ENCODE measurements at regions not wholly inside any gene's neighbourhood (a gene's known extent, or its start where the extent isn't known, plus 50 kb on each side); places are given as distances from the start of the nearest gene placed in this dataset.

DNA sequence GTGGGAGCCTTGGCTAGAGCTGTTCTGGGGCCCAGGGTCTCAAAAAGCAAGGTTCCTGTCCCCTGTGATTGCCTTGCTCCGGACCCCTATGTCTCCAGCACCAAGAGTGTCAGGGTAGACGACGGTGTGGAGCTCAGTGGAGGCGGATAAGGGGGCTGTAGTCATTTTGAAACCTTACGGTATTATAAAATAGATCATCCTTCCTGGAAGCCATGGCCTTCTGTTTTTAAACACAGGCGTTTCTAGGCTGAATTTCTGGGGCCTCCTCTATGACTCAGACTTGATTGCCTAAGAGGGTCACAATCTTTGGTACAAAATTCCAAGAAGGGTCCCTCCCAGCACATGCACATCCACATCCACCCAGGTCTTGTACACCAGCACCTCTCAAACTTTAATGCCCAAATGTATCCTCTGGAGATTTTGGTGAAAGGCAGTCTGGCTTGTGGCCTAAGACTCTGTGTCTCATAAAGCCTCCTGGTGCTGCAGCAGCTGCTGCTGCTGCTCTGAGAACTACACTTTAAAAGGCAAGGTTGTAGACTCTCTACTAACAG lies 70.5 kb upstream of the XCR1 start:
- WGBS, 2 donors = 71 to 87% methylated on average over 6 of the region's 6 CpGs
- no peaks in the 10 kb centered on the region for H3K36me3 ChIP-seq
- TF ChIP-seq, protein P1, sequence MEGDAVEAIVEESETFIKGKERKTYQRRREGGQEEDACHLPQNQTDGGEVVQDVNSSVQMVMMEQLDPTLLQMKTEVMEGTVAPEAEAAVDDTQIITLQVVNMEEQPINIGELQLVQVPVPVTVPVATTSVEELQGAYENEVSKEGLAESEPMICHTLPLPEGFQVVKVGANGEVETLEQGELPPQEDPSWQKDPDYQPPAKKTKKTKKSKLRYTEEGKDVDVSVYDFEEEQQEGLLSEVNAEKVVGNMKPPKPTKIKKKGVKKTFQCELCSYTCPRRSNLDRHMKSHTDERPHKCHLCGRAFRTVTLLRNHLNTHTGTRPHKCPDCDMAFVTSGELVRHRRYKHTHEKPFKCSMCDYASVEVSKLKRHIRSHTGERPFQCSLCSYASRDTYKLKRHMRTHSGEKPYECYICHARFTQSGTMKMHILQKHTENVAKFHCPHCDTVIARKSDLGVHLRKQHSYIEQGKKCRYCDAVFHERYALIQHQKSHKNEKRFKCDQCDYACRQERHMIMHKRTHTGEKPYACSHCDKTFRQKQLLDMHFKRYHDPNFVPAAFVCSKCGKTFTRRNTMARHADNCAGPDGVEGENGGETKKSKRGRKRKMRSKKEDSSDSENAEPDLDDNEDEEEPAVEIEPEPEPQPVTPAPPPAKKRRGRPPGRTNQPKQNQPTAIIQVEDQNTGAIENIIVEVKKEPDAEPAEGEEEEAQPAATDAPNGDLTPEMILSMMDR (IDR thresholded peaks at IDR 0.05) = no peak
- H3K4me1 ChIP-seq = peaks cover 0 to 88% (median 0%) of the 10 kb centered on the region in 9 donors
- peak; percentile 26 to 85 (median 66) for ATAC-seq
- intact Hi-C loops (cut with DNase I) = loop anchor here in 3 of 10 donors (5.0 to 10.0 kb wide), 3 partner anchors 107 to 277 kb away; partner anchors contain the start of genes CCR1 (in 2 of the 3) and CCR5 (in 1 of the 3)
- DNase-seq = no peak
- H3K9me3 ChIP-seq = peaks cover 0 to 5% (median 0%) of the 10 kb centered on the region in 11 donors
- peak overlapping the region; percentile 44 to 90 (median 70) for H3K27ac ChIP-seq
- no peaks in the 10 kb centered on the region for H3K27me3 ChIP-seq
- no peak overlapping the region for H3K4me3 ChIP-seq

GRCh38 chr3:46096781-46097180 lies 69.5 kb upstream of the XCR1 start:
- DNase-seq (no peak), ATAC-seq (no peak)
- Histone ChIP-seq H3K27me3 (no peaks in the 10 kb centered on the region), H3K36me3 (no peaks in the 10 kb centered on the region), H3K4me1 (peaks cover 0 to 94% (median 0%) of the 10 kb centered on the region in 9 donors), H3K27ac (peak overlapping the region in 6 of 10 donors; percentile 70 to 90 (median 78)), H3K4me3 (no peak overlapping the region), H3K9me3 (peaks cover 0 to 1% (median 0%) of the 10 kb centered on the region in 11 donors)
- 82 to 87% methylated on average over 5 of the region's 5 CpGs for WGBS, 2 donors
- intact Hi-C loops (cut with DNase I) = loop anchor here in 3 of 10 donors (5.0 to 10.0 kb wide), 3 partner anchors 108 to 278 kb away; partner anchors contain the start of genes CCR1 (in 2 of the 3) and CCR5 (in 1 of the 3)
- TF ChIP-seq, protein P1 (IDR thresholded peaks at IDR 0.05) = no peak

DNA sequence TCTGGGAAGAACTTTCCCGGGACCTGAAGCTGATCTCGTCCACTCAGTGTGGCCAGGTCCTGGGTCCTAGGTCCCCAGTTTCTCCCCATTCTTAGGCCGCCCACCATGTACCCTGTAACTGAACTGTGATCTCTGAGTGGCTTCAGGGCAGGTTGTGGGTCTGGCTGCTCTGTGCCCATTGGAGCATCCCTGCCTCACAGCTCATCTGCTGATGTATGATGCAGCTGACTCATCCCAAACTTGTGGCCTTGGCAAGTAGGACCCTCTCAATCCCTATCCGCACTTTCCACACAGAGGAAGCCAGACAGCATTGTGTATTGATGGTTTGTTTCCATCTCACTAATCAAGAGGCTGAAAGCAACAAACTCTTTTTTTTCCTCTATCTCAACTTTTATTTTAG lies 69.1 kb upstream of the XCR1 start:
- H3K36me3 ChIP-seq = no peaks in the 10 kb centered on the region

GRCh38 chr3:46095307-46095706 lies 68.0 kb upstream of the XCR1 start:
- H3K27me3 ChIP-seq = no peaks in the 10 kb centered on the region
- peaks cover 0 to 97% (median 0%) of the 10 kb centered on the region in 9 donors for H3K4me1 ChIP-seq
- WGBS, 2 donors = 86 to 92% methylated on average over 5 of the region's 5 CpGs
- intact Hi-C loops (cut with DNase I) = loop anchor here in 3 of 10 donors (5.0 to 10.0 kb wide), 3 partner anchors 109 to 279 kb away; partner anchors contain the start of genes CCR1 (in 2 of the 3) and CCR5 (in 1 of the 3)
- no peak overlapping the region for H3K4me3 ChIP-seq
- DNase-seq (no peak), ATAC-seq (peak in 2 of 8 donors; percentile 24 to 29)
- H3K27ac ChIP-seq = peak overlapping the region in 3 of 10 donors; percentile 15 to 90 (median 40)
- TF ChIP-seq, protein P1 (IDR thresholded peaks at IDR 0.05) = no peak
- no peaks in the 10 kb centered on the region for H3K9me3 ChIP-seq
- no peaks in the 10 kb centered on the region for H3K36me3 ChIP-seq

More for the DNA sequence above, 69.1 kb upstream of the XCR1 start:
- 76 to 92% methylated on average over 4 of the region's 4 CpGs for WGBS, 2 donors
- TF ChIP-seq, protein P1 (IDR thresholded peaks at IDR 0.05) = no peak
- H3K4me3 ChIP-seq = no peak overlapping the region
- H3K27ac ChIP-seq = peak overlapping the region in 2 of 10 donors; percentile 80 to 90
- ATAC-seq (no peak), DNase-seq (no peak)
- no peaks in the 10 kb centered on the region for H3K27me3 ChIP-seq
- intact Hi-C loops (cut with DNase I) = loop anchor here in 3 of 10 donors (5.0 to 10.0 kb wide), 3 partner anchors 108 to 278 kb away; partner anchors contain the start of genes CCR1 (in 2 of the 3) and CCR5 (in 1 of the 3)
- H3K4me1 ChIP-seq = peaks cover 0 to 94% (median 0%) of the 10 kb centered on the region in 9 donors
- H3K9me3 ChIP-seq = no peaks in the 10 kb centered on the region

Measured in heart right ventricle (tissue), 16 donors.